ENCODE measurements at regions not wholly inside any gene's neighbourhood (a gene's known extent, or its start where the extent isn't known, plus 50 kb on each side); places are given as distances from the start of the nearest gene placed in this dataset.
"Not testable (repeated sequence)": the region's sequence is repeated elsewhere in the genome, so short reads cannot be mapped to it uniquely, and the experiment has no call there.

- no peak for TF ChIP-seq REST (IDR thresholded peaks at IDR 0.05; ENCODE audit: unreplicated experiment)
- TF ChIP-seq EZH2phosphoT487 (IDR thresholded peaks at IDR 0.05; ENCODE audit: unreplicated experiment): no peak
- no peak for TF ChIP-seq CREB1 (CRISPR knock-in tag; IDR thresholded peaks at IDR 0.05; ENCODE audit: low read depth)
- no peak for TF ChIP-seq NANOG (IDR thresholded peaks at IDR 0.05; ENCODE audit: borderline replicate concordance)
These were observed 126.1 kb upstream of the TMEM196 start (continued) for GRCh38 chr7:19899529-19899928.

GRCh38 chr7:19882893-19883292 is 109.5 kb upstream of the TMEM196 start:
- not testable (repeated sequence) for H3K4me1 ChIP-seq (ENCODE audit: insufficient read depth); ATAC-seq; H3K4me3 ChIP-seq; H3K4me2 ChIP-seq; H3K27me3 ChIP-seq (ENCODE audit: insufficient read depth); H3K27ac ChIP-seq (ENCODE audit: low read depth); H2AFZ ChIP-seq; H4K20me1 ChIP-seq (replicated peaks; ENCODE audit: insufficient read depth); H3K4me1 Mint-ChIP-seq; H3K79me2 ChIP-seq (replicated peaks; ENCODE audit: insufficient read depth); H3K36me3 ChIP-seq (ENCODE audit: insufficient read depth); H3K4me3 Mint-ChIP-seq; H3F3A ChIP-seq (replicated peaks; ENCODE audit: low read depth); H3K9me2 ChIP-seq (ENCODE audit: insufficient read depth); H3K27ac Mint-ChIP-seq; DNase-seq (ENCODE audit: low spot score); H3K27me3 Mint-ChIP-seq (ENCODE audit: insufficient read depth, low read depth, poor library complexity)
- H3K9me3 Mint-ChIP-seq: peaks cover 65% of the 10 kb centered on the region
- peaks cover 29% of the 10 kb centered on the region for H3K36me3 Mint-ChIP-seq (ENCODE audit: low read depth)

GRCh38 chr7:19872094-19872493 is 98.7 kb upstream of the TMEM196 start:
- Mint-ChIP-seq H3K36me3 (ENCODE audit: low read depth) (no peaks in the 10 kb centered on the region; the same call in 2 of the 3 replicates), H3K4me3 (no peak overlapping the region), H3K4me1 (no peaks in the 10 kb centered on the region), H3K9me3 (peaks cover 10% of the 10 kb centered on the region), H3K27me3 (ENCODE audit: insufficient read depth, low read depth, poor library complexity) (no peaks in the 10 kb centered on the region), H3K27ac (no peak overlapping the region)
- Histone ChIP-seq H3K27ac (ENCODE audit: low read depth) (no peak overlapping the region), H3K4me2 (no peak overlapping the region), H3K9me2 (ENCODE audit: insufficient read depth) (no peaks in the 10 kb centered on the region; the same call in 1 of the 2 replicates), H3K27me3 (ENCODE audit: insufficient read depth) (no peaks in the 10 kb centered on the region), H3K4me3 (no peak overlapping the region), H3K36me3 (ENCODE audit: insufficient read depth) (no peaks in the 10 kb centered on the region), H2AFZ (no peak overlapping the region), H4K20me1 (replicated peaks; ENCODE audit: insufficient read depth) (no peaks in the 10 kb centered on the region), H3K4me1 (ENCODE audit: insufficient read depth) (no peaks in the 10 kb centered on the region), H3F3A (replicated peaks; ENCODE audit: low read depth) (no peaks in the 10 kb centered on the region), H3K79me2 (replicated peaks; ENCODE audit: insufficient read depth) (no peaks in the 10 kb centered on the region)
- ATAC-seq (no peak), DNase-seq (ENCODE audit: low spot score) (no peak)
- TF ChIP-seq JUNB (IDR thresholded peaks at IDR 0.05; ENCODE audit: unreplicated experiment): no peak
- no peak for TF ChIP-seq ZNF462 (CRISPR knock-in tag; IDR thresholded peaks at IDR 0.05)
- no peak for TF ChIP-seq NANOG (IDR thresholded peaks at IDR 0.05; ENCODE audit: borderline replicate concordance)
- TF ChIP-seq ZNF331 (CRISPR knock-in tag; IDR thresholded peaks at IDR 0.05; ENCODE audit: low read depth): no peak
- TF ChIP-seq ZNF114 (CRISPR knock-in tag; IDR thresholded peaks at IDR 0.05): no peak
- TF ChIP-seq ETS1 (IDR thresholded peaks at IDR 0.05): no peak

All from GM23338 (cell line).